GM12878 (cell line): ENCODE measurements at regions not wholly inside any gene's neighbourhood (a gene's known extent, or its start where the extent isn't known, plus 50 kb on each side); places are given as distances from the start of the nearest gene placed in this dataset.

Experiments used
- ATAC-seq: fragments of 200-7000 bp; cut with Tn5 transposase; 3 replicates; pipeline ENCODE4 v1.9.1; 2020; ENCODE audit warnings: mild to moderate bottlenecking, moderate library complexity
- BruUV-seq: library from RNA; stranded (reverse); fragments of 400-500 nt; replicated peaks from 2 replicates; lab custom pipeline; 2021; lab: Mats Ljungman, UMichigan
- CTCF ChIA-PET: fragments of 300-600 bp; sonication (Branson Sonifier 250); formaldehyde crosslinking; extraction: SDS; loops from one replicate; lab custom pipeline; 2021; ENCODE audit warnings: inconsistent platforms; lab: Yijun Ruan, JAX
- POLR2A ChIA-PET: fragments of 350-600 bp; formaldehyde crosslinking; extraction: SDS; loops from one replicate; lab custom pipeline; 2021; ENCODE audit warnings: inconsistent platforms; lab: Charles Lee
- RAD21 ChIA-PET: fragments of 300-600 bp; sonication (Branson Sonifier 250); formaldehyde crosslinking; loops from one replicate; lab custom pipeline; 2023; ENCODE audit warnings: antibody characterized with exemption; ENCODE audit not compliant: unreplicated experiment; lab: Charles Lee
- SMC1A ChIA-PET: fragments of 300-600 bp; sonication (Branson Sonifier 250); formaldehyde crosslinking; loops from one replicate; lab custom pipeline; 2023; ENCODE audit not compliant: unreplicated experiment, uncharacterized antibody; lab: Charles Lee
- DNase-seq: peaks from one replicate; pipeline ENCODE4 v3.0.0-alpha.2; 2011; ENCODE audit warnings: low read depth, low spot score
- FAIRE-seq: peaks from 3 replicates; lab custom pipeline; 2011; peaks lifted over from hg19 to GRCh38; lab: Jason Lieb, UNC
- H2AFZ ChIP-seq: 2 replicates; pipeline ENCODE4 v1.6.0; 2011; ENCODE audit warnings: low read depth, low read length, control low read depth; ENCODE audit not compliant: control insufficient read depth
- H3K27ac ChIP-seq: 2 replicates; pipeline ENCODE4 v1.5.1; 2011; ENCODE audit warnings: control low read depth; ENCODE audit not compliant: control insufficient read depth, insufficient read depth
- H3K27me3 ChIP-seq, 2 experiments: replicated peaks in 1 of 2; 2 replicates each; pipeline versions ENCODE4 v1.6.0 to v1.6.1; 2011; ENCODE audit warnings: low read length in 1 of 2; ENCODE audit not compliant: control insufficient read depth in 2 of 2, insufficient read depth in 2 of 2
- H3K36me3 ChIP-seq, 2 experiments: 2 replicates each; pipeline ENCODE4 v1.5.1; 2011; ENCODE audit warnings: low read length in 1 of 2; ENCODE audit not compliant: control insufficient read depth in 2 of 2, insufficient read depth in 2 of 2
- H3K4me1 ChIP-seq: 2 replicates; pipeline ENCODE4 v1.6.1; 2011; ENCODE audit warnings: mild to moderate bottlenecking, low read length, moderate library complexity, mixed read lengths; ENCODE audit not compliant: control insufficient read depth, insufficient read depth
- H3K4me2 ChIP-seq: 2 replicates; pipeline ENCODE4 v1.6.0; 2011; ENCODE audit warnings: control low read depth; ENCODE audit not compliant: control insufficient read depth, insufficient read depth
- H3K4me3 ChIP-seq: fragments of 200-600 bp; sonication (generic); 2 replicates; pipeline ENCODE4 v1.5.1; 2016
- H3K79me2 ChIP-seq: 2 replicates; pipeline ENCODE4 v1.6.0; 2011; ENCODE audit warnings: low read length; ENCODE audit not compliant: control insufficient read depth, insufficient read depth
- H3K9ac ChIP-seq: 2 replicates; pipeline ENCODE4 v1.8.0; 2011; ENCODE audit warnings: low read length, control low read depth, mixed read lengths; ENCODE audit not compliant: control insufficient read depth, insufficient read depth
- H3K9me3 ChIP-seq: replicated peaks from 3 replicates; pipeline ENCODE4 v1.5.1; 2011; ENCODE audit warnings: mild to moderate bottlenecking, low read length; ENCODE audit not compliant: control insufficient read depth, insufficient read depth
- H4K20me1 ChIP-seq: 2 replicates; pipeline ENCODE4 v1.6.0; 2011; ENCODE audit not compliant: control insufficient read depth, insufficient read depth
- LARP7 ChIP-seq: fragments of 450-650 bp; IDR thresholded peaks from 2 replicates; pipeline ENCODE4 v1.6.1; 2017; ENCODE audit warnings: mild to moderate bottlenecking
- PML ChIP-seq: IDR thresholded peaks from 2 replicates; pipeline ENCODE4 v1.6.1; 2012; ENCODE audit warnings: low read length, inconsistent platforms
- RAD21 ChIP-seq: IDR thresholded peaks from 2 replicates; pipeline ENCODE4 v1.6.1; 2011; ENCODE audit warnings: mild to moderate bottlenecking, low read depth, low read length, moderate library complexity; ENCODE audit not compliant: insufficient read depth
- SMC3 ChIP-seq: IDR thresholded peaks from 2 replicates; pipeline ENCODE4 v1.6.1; 2011; ENCODE audit warnings: low read length, improper control_type of control experiment, borderline replicate concordance
- YY1 ChIP-seq: IDR thresholded peaks from 2 replicates; pipeline ENCODE4 v1.6.1; 2011; ENCODE audit warnings: low read depth, mild to moderate bottlenecking, low read length
- WGBS: methylation state at CpG from one replicate; pipeline ENCODE4 v1.1.6; 2016; ENCODE audit warnings: low lambda C conversion rate; ENCODE audit not compliant: insufficient replicate concordance, insufficient coverage; ENCODE audit errors: missing lambda C conversion rate; 5-methylcytosine and 5-hydroxymethylcytosine counted together
- in situ Hi-C: fragments of 300-500 bp; cut with MboI; formaldehyde crosslinking; loops from 9 replicates; pipeline ENCODE4 v1.14.3; 2018; ENCODE audit warnings: mixed read lengths
- intact Hi-C: fragments of 100-400 bp; cut with micrococcal nuclease; formaldehyde crosslinking; loops from one replicate; pipeline ENCODE4 v1.14.2; 2022; ENCODE audit not compliant: unreplicated experiment
- TF ChIP-seq, protein P1 (sequence below), 3 experiments: IDR thresholded peaks in 2 of 3; conservative IDR thresholded peaks in 1 of 3; 2 replicates each; pipeline ENCODE4 v1.5.1; 2011; ENCODE audit warnings: low read depth in 3 of 3, low read length in 3 of 3, mild to moderate bottlenecking in 3 of 3, control low read depth in 2 of 3, moderate library complexity in 2 of 3, inconsistent platforms in 1 of 3, mixed read lengths in 1 of 3; ENCODE audit not compliant: control insufficient read depth in 2 of 3, insufficient read depth in 1 of 3; ENCODE audit errors: extremely low read depth in 1 of 3

GRCh38 chr3:159884661-159885402, 103.8 kb upstream of the IL12A start:
- ATAC-seq (peak; percentile 80), DNase-seq (no peak), FAIRE-seq (peak; percentile 79)
- RAD21 ChIA-PET, result interaction anchor here (0.7 to 11.3 kb wide), 37 partner anchors 8 to 601 kb away, joined by 3 to 387 read pairs (median 6); partner anchors contain the start of gene IL12A
- Histone ChIP-seq H4K20me1 (no peaks in the 10 kb centered on the region), H3K4me3 (no peak overlapping the region), H3K4me2 (no peak overlapping the region), H3K27me3 (no peaks in the 10 kb centered on the region), H2AFZ (no peak overlapping the region), H3K79me2 (no peaks in the 10 kb centered on the region), H3K27ac (no peak overlapping the region), H3K9ac (no peak overlapping the region), H3K36me3 (no peaks in the 10 kb centered on the region), H3K9me3 (no peaks in the 10 kb centered on the region), H3K4me1 (no peaks in the 10 kb centered on the region)
- POLR2A ChIA-PET, result interaction anchor here (0.6 to 3.6 kb wide), 2 partner anchors 120 to 395 kb away, joined by 3 to 16 read pairs; no protein-coding TSS in a partner anchor
- CTCF ChIA-PET, result interaction anchor here (0.7 to 19.3 kb wide), 61 partner anchors 12 to 602 kb away, joined by 3 to 843 read pairs (median 5); partner anchors contain the start of gene IL12A
- SMC1A ChIA-PET, result interaction anchor here (0.7 to 22.1 kb wide), 41 partner anchors 9 to 603 kb away, joined by 3 to 589 read pairs (median 5); partner anchors contain the start of gene IL12A
- TF ChIP-seq PML (no peak), RAD21 (peak; percentile 75), LARP7 (no peak), SMC3 (peak; percentile 72; the same call in 1 of the 2 replicates), YY1 (0 out of 2 replicates have a peak, but pooled peaks have one; percentile 31)
- TF ChIP-seq, protein P1, sequence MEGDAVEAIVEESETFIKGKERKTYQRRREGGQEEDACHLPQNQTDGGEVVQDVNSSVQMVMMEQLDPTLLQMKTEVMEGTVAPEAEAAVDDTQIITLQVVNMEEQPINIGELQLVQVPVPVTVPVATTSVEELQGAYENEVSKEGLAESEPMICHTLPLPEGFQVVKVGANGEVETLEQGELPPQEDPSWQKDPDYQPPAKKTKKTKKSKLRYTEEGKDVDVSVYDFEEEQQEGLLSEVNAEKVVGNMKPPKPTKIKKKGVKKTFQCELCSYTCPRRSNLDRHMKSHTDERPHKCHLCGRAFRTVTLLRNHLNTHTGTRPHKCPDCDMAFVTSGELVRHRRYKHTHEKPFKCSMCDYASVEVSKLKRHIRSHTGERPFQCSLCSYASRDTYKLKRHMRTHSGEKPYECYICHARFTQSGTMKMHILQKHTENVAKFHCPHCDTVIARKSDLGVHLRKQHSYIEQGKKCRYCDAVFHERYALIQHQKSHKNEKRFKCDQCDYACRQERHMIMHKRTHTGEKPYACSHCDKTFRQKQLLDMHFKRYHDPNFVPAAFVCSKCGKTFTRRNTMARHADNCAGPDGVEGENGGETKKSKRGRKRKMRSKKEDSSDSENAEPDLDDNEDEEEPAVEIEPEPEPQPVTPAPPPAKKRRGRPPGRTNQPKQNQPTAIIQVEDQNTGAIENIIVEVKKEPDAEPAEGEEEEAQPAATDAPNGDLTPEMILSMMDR (IDR thresholded peaks at IDR 0.05 in 2 of 3, conservative IDR thresholded peaks at IDR 0.05 in 1 of 3; ENCODE audit: control insufficient read depth in 2 of 3, extremely low read depth in 1 of 3, insufficient read depth in 1 of 3, low read depth in 3 of 3, low read length in 3 of 3), result peak; percentile 40 to 72 (median 56); a peak in 5 of 6 replicates
- no TSS peak for BruUV-seq
- intact Hi-C loops, result loop anchor here (1.0 to 10.0 kb wide), 8 partner anchors 58 to 527 kb away; partner anchors contain the start of genes C3orf80 and IL12A
- WGBS, result 55% methylated on average over 3 of the region's 3 CpGs
- in situ Hi-C loops, result loop anchor here (5.0 kb wide), 1 partner anchor 117 kb away; no protein-coding TSS in a partner anchor
